ENCODE measurements at regions not wholly inside any gene's neighbourhood (a gene's known extent, or its start where the extent isn't known, plus 50 kb on each side); places are given as distances from the start of the nearest gene placed in this dataset.

- Histone ChIP-seq H3K4me2 (ENCODE audit: low read length) (no peak overlapping the region), H3K27me3 (ENCODE audit: insufficient read depth, low read length) (no peaks in the 10 kb centered on the region), H3K9me3 (ENCODE audit: insufficient read depth, low read depth, low read length) (no peaks in the 10 kb centered on the region), H3K18ac (ENCODE audit: low read length) (no peak overlapping the region), H4K12ac (ENCODE audit: low read depth, low read length) (no peak overlapping the region), H3K14ac (ENCODE audit: low read length) (no peak overlapping the region), H2AFZ (ENCODE audit: insufficient read depth, low read length, poor library complexity) (no peak overlapping the region), H3K4ac (ENCODE audit: low read depth, low read length) (no peak overlapping the region), H3K79me2 (ENCODE audit: control insufficient read depth, insufficient read depth, low read length, poor library complexity) (no peaks in the 10 kb centered on the region), H2BK5ac (ENCODE audit: low read depth, low read length, poor library complexity) (no peak overlapping the region), H3K9ac (ENCODE audit: low read length) (no peak overlapping the region), H3K4me1 (ENCODE audit: control insufficient read depth in 1 of 2, insufficient read depth in 2 of 2, low read length in 2 of 2) (no peaks in the 10 kb centered on the region), H2BK12ac (ENCODE audit: low read length) (no peak overlapping the region), H3K79me1 (ENCODE audit: low read length) (no peaks in the 10 kb centered on the region), H3K4me3 (ENCODE audit: low read depth, low read length) (no peak overlapping the region), H2AK5ac (ENCODE audit: low read length) (no peak overlapping the region), H3K36me3 (ENCODE audit: control insufficient read depth in 1 of 2, insufficient read depth in 2 of 2, low read length in 2 of 2) (no peaks in the 10 kb centered on the region), H4K91ac (ENCODE audit: low read depth, low read length) (no peak overlapping the region), H3K27ac (ENCODE audit: low read depth, low read length) (no peak overlapping the region), H4K8ac (ENCODE audit: low read depth, low read length) (no peak overlapping the region), H2BK120ac (ENCODE audit: insufficient read depth, low read length, poor library complexity) (no peak overlapping the region), H3K23ac (ENCODE audit: low read length) (no peak overlapping the region)
- no CpG with 5 or more reads among the region's 4 CpGs for WGBS (ENCODE audit: extremely low coverage, insufficient coverage, insufficient read length)
- DNase-seq, result no peak
Observed at GRCh38 chr1:103901072-103901471, 151.4 kb downstream of the AMY1C start.

- Histone ChIP-seq H2AK5ac (ENCODE audit: low read length) (no peak overlapping the region), H2AFZ (ENCODE audit: insufficient read depth, low read length, poor library complexity) (no peak overlapping the region), H3K4me2 (ENCODE audit: low read length) (no peak overlapping the region), H3K27me3 (ENCODE audit: insufficient read depth, low read length) (no peaks in the 10 kb centered on the region), H3K23ac (ENCODE audit: low read length) (no peak overlapping the region), H3K79me1 (ENCODE audit: low read length) (no peaks in the 10 kb centered on the region), H3K14ac (ENCODE audit: low read length) (no peak overlapping the region), H4K12ac (ENCODE audit: low read depth, low read length) (no peak overlapping the region), H2BK120ac (ENCODE audit: insufficient read depth, low read length, poor library complexity) (no peak overlapping the region), H4K8ac (ENCODE audit: low read depth, low read length) (no peak overlapping the region), H3K9me3 (ENCODE audit: insufficient read depth, low read depth, low read length) (no peaks in the 10 kb centered on the region), H3K4ac (ENCODE audit: low read depth, low read length) (no peak overlapping the region), H2BK12ac (ENCODE audit: low read length) (no peak overlapping the region), H3K4me1 (ENCODE audit: control insufficient read depth in 1 of 2, insufficient read depth in 2 of 2, low read length in 2 of 2) (no peaks in the 10 kb centered on the region), H3K79me2 (ENCODE audit: control insufficient read depth, insufficient read depth, low read length, poor library complexity) (no peaks in the 10 kb centered on the region), H2BK5ac (ENCODE audit: low read depth, low read length, poor library complexity) (no peak overlapping the region), H3K27ac (ENCODE audit: low read depth, low read length) (no peak overlapping the region), H3K36me3 (ENCODE audit: control insufficient read depth in 1 of 2, insufficient read depth in 2 of 2, low read length in 2 of 2) (no peaks in the 10 kb centered on the region), H3K18ac (ENCODE audit: low read length) (no peak overlapping the region), H4K91ac (ENCODE audit: low read depth, low read length) (no peak overlapping the region), H3K4me3 (ENCODE audit: low read depth, low read length) (no peak overlapping the region), H3K9ac (ENCODE audit: low read length) (no peak overlapping the region)
- DNase-seq, result no peak
- WGBS (ENCODE audit: extremely low coverage, insufficient coverage, insufficient read length), result no CpG with 5 or more reads among the region's 1 CpG
Observed at GRCh38 chr1:103905363-103905762, 155.7 kb downstream of the AMY1C start.

- WGBS (ENCODE audit: extremely low coverage, insufficient coverage, insufficient read length), result no CpG with 5 or more reads among the region's 2 CpGs
- H3K9ac ChIP-seq (ENCODE audit: low read length), result no peak overlapping the region
- H4K91ac ChIP-seq (ENCODE audit: low read depth, low read length), result no peak overlapping the region
- H3K27me3 ChIP-seq (ENCODE audit: insufficient read depth, low read length), result no peaks in the 10 kb centered on the region
- H3K23ac ChIP-seq (ENCODE audit: low read length), result no peak overlapping the region
- no peak overlapping the region for H3K4ac ChIP-seq (ENCODE audit: low read depth, low read length)
- DNase-seq, result no peak
- H3K18ac ChIP-seq (ENCODE audit: low read length), result no peak overlapping the region
- H3K14ac ChIP-seq (ENCODE audit: low read length), result no peak overlapping the region
- no peaks in the 10 kb centered on the region for H3K9me3 ChIP-seq (ENCODE audit: insufficient read depth, low read depth, low read length)
- no peaks in the 10 kb centered on the region for H3K79me1 ChIP-seq (ENCODE audit: low read length)
- no peak overlapping the region for H3K4me3 ChIP-seq (ENCODE audit: low read depth, low read length)
- no peak overlapping the region for H4K8ac ChIP-seq (ENCODE audit: low read depth, low read length)
- no peak overlapping the region for H2AK5ac ChIP-seq (ENCODE audit: low read length)
- H3K36me3 ChIP-seq (ENCODE audit: control insufficient read depth in 1 of 2, insufficient read depth in 2 of 2, low read length in 2 of 2), result no peaks in the 10 kb centered on the region
- no peak overlapping the region for H2BK5ac ChIP-seq (ENCODE audit: low read depth, low read length, poor library complexity)
- no peak overlapping the region for H3K4me2 ChIP-seq (ENCODE audit: low read length)
- H2AFZ ChIP-seq (ENCODE audit: insufficient read depth, low read length, poor library complexity), result no peak overlapping the region
- no peaks in the 10 kb centered on the region for H3K79me2 ChIP-seq (ENCODE audit: control insufficient read depth, insufficient read depth, low read length, poor library complexity)
- no peak overlapping the region for H4K12ac ChIP-seq (ENCODE audit: low read depth, low read length)
- no peak overlapping the region for H2BK12ac ChIP-seq (ENCODE audit: low read length)
- H3K27ac ChIP-seq (ENCODE audit: low read depth, low read length), result no peak overlapping the region
- no peak overlapping the region for H2BK120ac ChIP-seq (ENCODE audit: insufficient read depth, low read length, poor library complexity)
- H3K4me1 ChIP-seq (ENCODE audit: control insufficient read depth in 1 of 2, insufficient read depth in 2 of 2, low read length in 2 of 2), result no peaks in the 10 kb centered on the region
Observed at GRCh38 chr1:103911450-103911849, 161.8 kb downstream of the AMY1C start.

- H4K8ac ChIP-seq (ENCODE audit: low read depth, low read length), result no peak overlapping the region
- H3K4ac ChIP-seq (ENCODE audit: low read depth, low read length), result no peak overlapping the region
- H3K9me3 ChIP-seq (ENCODE audit: insufficient read depth, low read depth, low read length), result no peaks in the 10 kb centered on the region
- H3K36me3 ChIP-seq (ENCODE audit: control insufficient read depth in 1 of 2, insufficient read depth in 2 of 2, low read length in 2 of 2), result no peaks in the 10 kb centered on the region
- DNase-seq, result no peak
- H2BK5ac ChIP-seq (ENCODE audit: low read depth, low read length, poor library complexity), result no peak overlapping the region
- H3K9ac ChIP-seq (ENCODE audit: low read length), result no peak overlapping the region
- H3K4me1 ChIP-seq (ENCODE audit: control insufficient read depth in 1 of 2, insufficient read depth in 2 of 2, low read length in 2 of 2), result no peaks in the 10 kb centered on the region
- no peak overlapping the region for H2AFZ ChIP-seq (ENCODE audit: insufficient read depth, low read length, poor library complexity)
- no peak overlapping the region for H2BK120ac ChIP-seq (ENCODE audit: insufficient read depth, low read length, poor library complexity)
- no peaks in the 10 kb centered on the region for H3K27me3 ChIP-seq (ENCODE audit: insufficient read depth, low read length)
- H4K91ac ChIP-seq (ENCODE audit: low read depth, low read length), result no peak overlapping the region
- no peak overlapping the region for H3K27ac ChIP-seq (ENCODE audit: low read depth, low read length)
- H4K12ac ChIP-seq (ENCODE audit: low read depth, low read length), result no peak overlapping the region
- H3K4me2 ChIP-seq (ENCODE audit: low read length), result no peak overlapping the region
- H3K23ac ChIP-seq (ENCODE audit: low read length), result no peak overlapping the region
- no peaks in the 10 kb centered on the region for H3K79me1 ChIP-seq (ENCODE audit: low read length)
- H3K14ac ChIP-seq (ENCODE audit: low read length), result no peak overlapping the region
- no peak overlapping the region for H3K18ac ChIP-seq (ENCODE audit: low read length)
- no peak overlapping the region for H2AK5ac ChIP-seq (ENCODE audit: low read length)
- no peak overlapping the region for H2BK12ac ChIP-seq (ENCODE audit: low read length)
- H3K79me2 ChIP-seq (ENCODE audit: control insufficient read depth, insufficient read depth, low read length, poor library complexity), result no peaks in the 10 kb centered on the region
- no peak overlapping the region for H3K4me3 ChIP-seq (ENCODE audit: low read depth, low read length)
- WGBS (ENCODE audit: extremely low coverage, insufficient coverage, insufficient read length), result no CpG with 5 or more reads among the region's 2 CpGs
Observed at GRCh38 chr1:103917795-103918194, 168.1 kb downstream of the AMY1C start.

Data from trophoblast cell (in vitro differentiated cells and primary cell).